ENCODE measurements at regions not wholly inside any gene's neighbourhood (a gene's known extent, or its start where the extent isn't known, plus 50 kb on each side); places are given as distances from the start of the nearest gene placed in this dataset.

- Histone ChIP-seq H2AFZ (ENCODE audit: insufficient read depth, low read depth, low read length, poor library complexity, severe bottlenecking) (no peak overlapping the region), H3K4me3 (replicated peaks in 1 of 3; ENCODE audit: low read depth in 2 of 3, low read length in 3 of 3) (no peak overlapping the region), H3K36me3 (replicated peaks in 1 of 2; ENCODE audit: control insufficient read depth in 1 of 2, insufficient read depth in 2 of 2, low read length in 2 of 2) (no peaks in the 10 kb centered on the region), H4K20me1 (ENCODE audit: insufficient read depth, low read length) (no peaks in the 10 kb centered on the region), H3K79me2 (ENCODE audit: insufficient read depth, low read length) (no peaks in the 10 kb centered on the region), H3K4me2 (replicated peaks; ENCODE audit: extremely low read depth, low read length, poor library complexity, severe bottlenecking) (no peak overlapping the region), H3K27me3 (ENCODE audit: control insufficient read depth in 2 of 2, insufficient read depth in 2 of 2, low read length in 2 of 2) (no peaks in the 10 kb centered on the region), H3K9me3 (replicated peaks in 1 of 2; ENCODE audit: control insufficient read depth in 1 of 2, insufficient read depth in 1 of 2, low read length in 2 of 2) (no peaks in the 10 kb centered on the region), H3K4me1 (ENCODE audit: control insufficient read depth in 1 of 2, insufficient read depth in 2 of 2, low read length in 2 of 2) (no peaks in the 10 kb centered on the region), H3K9ac (ENCODE audit: insufficient read depth, low read length, poor library complexity, severe bottlenecking) (no peak overlapping the region), H3K27ac (ENCODE audit: low read depth in 1 of 2, low read length in 2 of 2) (no peak overlapping the region)
- no peak for DNase-seq
- Mint-ChIP-seq H3K4me1 (peaks cover 3% of the 10 kb centered on the region), H3K27me3 (ENCODE audit: low read depth in 3 of 3) (peaks cover 3 to 19% (median 5%) of the 10 kb centered on the region in 3 donors), H3K27ac (no peak overlapping the region), H3K36me3 (no peaks in the 10 kb centered on the region), H3K4me3 (no peak overlapping the region), H3K9me3 (no peaks in the 10 kb centered on the region)
- intact Hi-C loops (cut with micrococcal nuclease), result no loop called here
- no peak for TF ChIP-seq CTCF (IDR thresholded peaks at IDR 0.05)
- 90% methylated on average over 2 of the region's 2 CpGs for WGBS (ENCODE audit: insufficient coverage)
These were observed 221.3 kb downstream of the ERMARD start for GRCh38 chr6:169972736-169973135.

GRCh38 chr6:169972101-169972651, 220.8 kb downstream of the ERMARD start:
- Histone ChIP-seq H3K4me3 (replicated peaks in 1 of 3; ENCODE audit: low read depth in 2 of 3, low read length in 3 of 3) (no peak overlapping the region), H3K79me2 (ENCODE audit: insufficient read depth, low read length) (no peaks in the 10 kb centered on the region), H2AFZ (ENCODE audit: insufficient read depth, low read depth, low read length, poor library complexity, severe bottlenecking) (no peak overlapping the region), H3K36me3 (replicated peaks in 1 of 2; ENCODE audit: control insufficient read depth in 1 of 2, insufficient read depth in 2 of 2, low read length in 2 of 2) (no peaks in the 10 kb centered on the region), H3K27me3 (ENCODE audit: control insufficient read depth in 2 of 2, insufficient read depth in 2 of 2, low read length in 2 of 2) (no peaks in the 10 kb centered on the region), H3K9me3 (replicated peaks in 1 of 2; ENCODE audit: control insufficient read depth in 1 of 2, insufficient read depth in 1 of 2, low read length in 2 of 2) (no peaks in the 10 kb centered on the region), H4K20me1 (ENCODE audit: insufficient read depth, low read length) (no peaks in the 10 kb centered on the region), H3K4me2 (replicated peaks; ENCODE audit: extremely low read depth, low read length, poor library complexity, severe bottlenecking) (no peak overlapping the region), H3K27ac (ENCODE audit: low read depth in 1 of 2, low read length in 2 of 2) (no peak overlapping the region), H3K9ac (ENCODE audit: insufficient read depth, low read length, poor library complexity, severe bottlenecking) (no peak overlapping the region), H3K4me1 (ENCODE audit: control insufficient read depth in 1 of 2, insufficient read depth in 2 of 2, low read length in 2 of 2) (no peaks in the 10 kb centered on the region)
- H3K4me3 Mint-ChIP-seq, result no peak overlapping the region
- H3K27ac Mint-ChIP-seq, result no peak overlapping the region
- H3K36me3 Mint-ChIP-seq, result no peaks in the 10 kb centered on the region
- DNase-seq, result no peak
- intact Hi-C loops (cut with micrococcal nuclease), result no loop called here
- peaks cover 3% of the 10 kb centered on the region for H3K4me1 Mint-ChIP-seq
- WGBS (ENCODE audit: insufficient coverage), result 92% methylated on average over 15 of the region's 15 CpGs
- peaks cover 3 to 14% (median 7%) of the 10 kb centered on the region in 3 donors for H3K27me3 Mint-ChIP-seq (ENCODE audit: low read depth in 3 of 3)
- H3K9me3 Mint-ChIP-seq, result no peaks in the 10 kb centered on the region
- no peak for TF ChIP-seq CTCF (IDR thresholded peaks at IDR 0.05)

Measured in CD14-positive monocyte (primary cell).